Esophagus (tissue), 2 donors: ENCODE measurements at regions not wholly inside any gene's neighbourhood (a gene's known extent, or its start where the extent isn't known, plus 50 kb on each side); places are given as distances from the start of the nearest gene placed in this dataset.

ENCODE experiments used
- H3K27ac ChIP-seq, 2 donors: one replicate each; pipeline ENCODE4 v1.5.1; 2013; ENCODE audit warnings: low read depth in 2 of 2, mild to moderate bottlenecking in 2 of 2, inconsistent platforms in 1 of 2, low read length in 1 of 2, moderate library complexity in 1 of 2
- H3K27me3 ChIP-seq, 2 donors: one replicate each; pipeline ENCODE4 v1.6.1; 2013; ENCODE audit warnings: low read length in 2 of 2, control low read depth in 1 of 2, mild to moderate bottlenecking in 1 of 2; ENCODE audit not compliant: insufficient read depth in 2 of 2, control insufficient read depth in 1 of 2
- H3K36me3 ChIP-seq, 2 donors: one replicate each; pipeline ENCODE4 v1.6.1; 2013; ENCODE audit warnings: low read length in 1 of 2; ENCODE audit not compliant: control insufficient read depth in 2 of 2, insufficient read depth in 2 of 2
- H3K4me1 ChIP-seq, 2 donors: one replicate each; pipeline ENCODE4 v1.6.1; 2013; ENCODE audit warnings: low read length in 1 of 2; ENCODE audit not compliant: control insufficient read depth in 2 of 2, insufficient read depth in 2 of 2
- H3K4me3 ChIP-seq, 2 donors: one replicate each; pipeline ENCODE4 v1.5.1; 2013; ENCODE audit warnings: low read length in 2 of 2, mild to moderate bottlenecking in 2 of 2, low read depth in 1 of 2, moderate library complexity in 1 of 2
- H3K9me3 ChIP-seq, 2 donors: one replicate each; pipeline ENCODE4 v1.6.1; 2013; ENCODE audit warnings: mild to moderate bottlenecking in 2 of 2, low read depth in 1 of 2, low read length in 1 of 2, moderate library complexity in 1 of 2; ENCODE audit not compliant: control insufficient read depth in 2 of 2, insufficient read depth in 1 of 2
- WGBS, 2 donors: extraction: QIAGEN DNeasy Blood & Tissue Kit; methylation state at CpG; one replicate each; pipeline ENCODE4 v1.1.7; 2013; 5-methylcytosine and 5-hydroxymethylcytosine counted together
- donor health status: healthy with polysubstance abuse.
- donor health status: Bipolar disorder and iron deficiency.

- Histone ChIP-seq H3K4me3 (no peak overlapping the region), H3K27ac (no peak overlapping the region), H3K27me3 (no peaks in the 10 kb centered on the region), H3K9me3 (peaks cover 0 to 4% of the 10 kb centered on the region in 2 donors), H3K4me1 (no peaks in the 10 kb centered on the region), H3K36me3 (no peaks in the 10 kb centered on the region)
- WGBS, 2 donors = 86 to 88% methylated on average over 2 of the region's 2 CpGs
Observed at GRCh38 chr1:213561870-213562269, 425.9 kb upstream of the PROX1 start.

DNA sequence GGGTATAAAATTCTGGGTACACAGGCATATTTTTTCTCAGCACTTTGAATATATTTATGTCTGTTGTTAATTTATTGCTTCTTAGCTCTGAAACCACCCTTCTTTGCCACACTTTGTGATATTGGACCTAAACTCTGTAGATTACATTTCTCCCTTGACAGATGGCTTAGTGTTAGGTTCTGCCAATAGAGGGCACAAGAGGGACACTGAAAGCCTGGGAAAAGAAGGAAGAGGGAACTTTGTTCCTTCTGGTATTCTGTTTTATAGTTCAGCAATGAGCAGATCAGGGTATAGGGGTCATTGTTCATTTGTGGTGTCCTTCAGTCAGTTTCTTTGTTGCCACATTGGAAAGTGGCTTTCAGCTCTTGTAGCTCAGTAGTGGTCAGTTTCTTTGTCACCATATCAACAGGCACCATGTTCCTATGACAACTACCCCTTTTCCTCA is 423.5 kb upstream of the PROX1 start:
- H3K36me3 ChIP-seq = no peaks in the 10 kb centered on the region
- no peaks in the 10 kb centered on the region for H3K27me3 ChIP-seq
- no peak overlapping the region for H3K27ac ChIP-seq
- H3K9me3 ChIP-seq = peaks cover 2 to 4% of the 10 kb centered on the region in 2 donors
- H3K4me1 ChIP-seq = no peaks in the 10 kb centered on the region
- H3K4me3 ChIP-seq = no peak overlapping the region

DNA sequence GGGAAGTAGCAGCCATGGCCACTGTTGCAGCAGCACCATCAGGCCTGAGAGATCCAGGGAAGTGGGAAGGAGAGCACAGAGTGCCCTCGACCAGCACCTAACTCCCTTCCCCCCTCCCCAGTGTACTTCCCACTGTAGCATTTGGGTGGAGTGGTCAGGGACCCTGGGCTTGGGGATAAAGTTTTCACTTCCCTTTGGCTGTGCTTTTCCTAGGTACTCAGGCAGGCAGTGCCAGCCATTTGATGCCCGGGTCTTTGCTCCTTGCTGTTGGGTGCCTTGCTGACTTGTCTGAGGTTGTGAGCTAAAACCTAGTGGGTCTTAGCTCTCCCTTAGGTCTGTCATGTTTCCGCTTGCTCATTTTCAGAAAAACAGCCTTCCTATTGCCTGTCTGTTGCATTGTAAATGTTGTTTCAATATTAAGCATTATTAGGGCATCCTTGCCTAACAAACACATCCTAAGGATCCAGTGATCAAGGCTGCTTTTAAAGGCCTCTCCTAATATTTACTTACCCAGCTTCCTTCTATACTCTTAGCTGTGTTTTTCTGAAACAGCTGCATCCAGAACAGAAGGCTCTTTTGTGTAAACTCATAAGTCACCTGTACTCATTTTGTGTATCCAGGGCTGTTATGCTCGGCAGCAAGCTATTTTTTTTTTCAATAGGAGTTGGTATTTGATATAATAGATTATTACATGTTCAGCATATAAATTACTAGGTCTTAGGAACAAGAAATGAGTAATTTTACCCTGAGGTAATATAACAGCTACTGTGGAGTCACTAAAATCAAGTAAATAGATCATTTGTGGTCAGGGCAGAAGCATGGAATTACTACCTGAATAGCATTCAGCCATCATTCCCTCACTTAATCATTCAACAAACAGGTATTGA is 418.6 kb upstream of the PROX1 start:
- Histone ChIP-seq H3K27me3 (no peaks in the 10 kb centered on the region), H3K27ac (no peak overlapping the region), H3K4me1 (no peaks in the 10 kb centered on the region), H3K36me3 (no peaks in the 10 kb centered on the region), H3K9me3 (peaks cover 0 to 2% of the 10 kb centered on the region in 2 donors), H3K4me3 (no peak overlapping the region)
- 57 to 67% methylated on average over 4 of the region's 4 CpGs for WGBS, 2 donors

- 55 to 67% methylated on average over 4 of the region's 4 CpGs for WGBS, 2 donors
- no peak overlapping the region for H3K27ac ChIP-seq
- H3K36me3 ChIP-seq = no peaks in the 10 kb centered on the region
Observed at GRCh38 chr1:213569816-213570150, 418.0 kb upstream of the PROX1 start.

DNA sequence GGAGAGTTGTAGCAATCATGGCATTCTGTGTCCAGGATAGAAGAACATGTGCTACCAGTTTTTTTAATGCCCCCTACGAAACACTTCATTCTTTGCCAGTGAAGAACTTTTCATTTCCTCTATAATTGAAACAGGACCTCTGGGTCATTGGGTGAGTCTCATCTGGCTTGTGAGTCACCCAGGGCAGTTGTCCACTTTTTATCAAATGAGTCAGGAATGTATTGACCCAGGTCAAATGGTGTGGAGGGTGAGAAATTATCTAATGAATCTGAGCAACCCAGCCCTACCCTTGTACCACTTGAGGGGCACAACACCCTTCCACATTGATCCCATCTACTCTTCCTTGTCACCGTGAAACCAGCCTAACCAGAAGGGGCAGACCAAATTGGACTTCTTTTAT is 417.3 kb upstream of the PROX1 start:
- H3K4me1 ChIP-seq = no peaks in the 10 kb centered on the region
- no peaks in the 10 kb centered on the region for H3K27me3 ChIP-seq
- H3K27ac ChIP-seq = no peak overlapping the region
- H3K36me3 ChIP-seq = no peaks in the 10 kb centered on the region
- H3K4me3 ChIP-seq = no peak overlapping the region
- 41 to 61% methylated on average over 2 of the region's 2 CpGs for WGBS, 2 donors
- peaks cover 0 to 2% of the 10 kb centered on the region in 2 donors for H3K9me3 ChIP-seq

More at GRCh38 chr1:213569816-213570150, 418.0 kb upstream of the PROX1 start:
- H3K27me3 ChIP-seq = no peaks in the 10 kb centered on the region
- peaks cover 0 to 2% of the 10 kb centered on the region in 2 donors for H3K9me3 ChIP-seq
- H3K4me3 ChIP-seq = no peak overlapping the region
- no peaks in the 10 kb centered on the region for H3K4me1 ChIP-seq

DNA sequence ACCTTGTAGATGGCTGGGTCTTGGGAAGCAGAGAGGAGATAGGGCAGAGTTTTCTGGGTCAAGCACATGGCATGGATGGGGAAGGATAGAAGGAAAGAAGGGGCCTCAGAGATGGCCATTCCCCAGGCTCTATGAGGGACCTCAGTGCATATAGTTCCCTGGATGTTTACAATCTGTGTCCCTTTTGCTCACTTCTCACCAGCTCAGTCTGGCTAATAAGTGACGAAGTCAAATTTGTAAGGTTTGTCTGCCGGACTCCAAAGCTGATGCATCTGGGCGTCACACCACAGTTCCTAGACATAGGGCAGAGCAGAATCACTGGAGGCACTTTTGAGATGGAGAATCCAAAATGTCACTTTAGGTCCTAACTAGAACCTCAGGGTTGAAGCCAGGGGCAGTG is 416.4 kb upstream of the PROX1 start:
- peaks cover 0 to 2% of the 10 kb centered on the region in 2 donors for H3K9me3 ChIP-seq
- H3K4me3 ChIP-seq = no peak overlapping the region
- H3K36me3 ChIP-seq = no peaks in the 10 kb centered on the region
- H3K27me3 ChIP-seq = no peaks in the 10 kb centered on the region
- WGBS, 2 donors = 92 to 94% methylated on average over 3 of the region's 3 CpGs
- H3K27ac ChIP-seq = no peak overlapping the region
- no peaks in the 10 kb centered on the region for H3K4me1 ChIP-seq

- H3K9me3 ChIP-seq = peaks cover 0 to 2% of the 10 kb centered on the region in 2 donors
- 90 to 91% methylated on average over 8 of the region's 8 CpGs for WGBS, 2 donors
- no peak overlapping the region for H3K27ac ChIP-seq
- no peaks in the 10 kb centered on the region for H3K27me3 ChIP-seq
- no peaks in the 10 kb centered on the region for H3K36me3 ChIP-seq
- H3K4me1 ChIP-seq = no peaks in the 10 kb centered on the region
- no peak overlapping the region for H3K4me3 ChIP-seq
Observed at GRCh38 chr1:213571843-213572242, 415.9 kb upstream of the PROX1 start.

- 40 to 41% methylated on average over 3 of the region's 3 CpGs for WGBS, 2 donors
- Histone ChIP-seq H3K27ac (no peak overlapping the region), H3K4me3 (no peak overlapping the region), H3K4me1 (no peaks in the 10 kb centered on the region), H3K9me3 (peaks cover 0 to 2% of the 10 kb centered on the region in 2 donors), H3K36me3 (no peaks in the 10 kb centered on the region), H3K27me3 (no peaks in the 10 kb centered on the region)
Observed at GRCh38 chr1:213572912-213573647, 414.7 kb upstream of the PROX1 start.

- 64 to 74% methylated on average over 2 of the region's 2 CpGs for WGBS, 2 donors
- Histone ChIP-seq H3K4me1 (no peaks in the 10 kb centered on the region), H3K27me3 (no peaks in the 10 kb centered on the region), H3K4me3 (no peak overlapping the region), H3K9me3 (no peaks in the 10 kb centered on the region), H3K27ac (no peak overlapping the region), H3K36me3 (no peaks in the 10 kb centered on the region)
Observed at GRCh38 chr1:213573648-213574009, 414.1 kb upstream of the PROX1 start.
